ENCODE measurements at regions not wholly inside any gene's neighbourhood (a gene's known extent, or its start where the extent isn't known, plus 50 kb on each side); places are given as distances from the start of the nearest gene placed in this dataset.
"Not testable (repeated sequence)": the region's sequence is repeated elsewhere in the genome, so short reads cannot be mapped to it uniquely, and the experiment has no call there.

DNA sequence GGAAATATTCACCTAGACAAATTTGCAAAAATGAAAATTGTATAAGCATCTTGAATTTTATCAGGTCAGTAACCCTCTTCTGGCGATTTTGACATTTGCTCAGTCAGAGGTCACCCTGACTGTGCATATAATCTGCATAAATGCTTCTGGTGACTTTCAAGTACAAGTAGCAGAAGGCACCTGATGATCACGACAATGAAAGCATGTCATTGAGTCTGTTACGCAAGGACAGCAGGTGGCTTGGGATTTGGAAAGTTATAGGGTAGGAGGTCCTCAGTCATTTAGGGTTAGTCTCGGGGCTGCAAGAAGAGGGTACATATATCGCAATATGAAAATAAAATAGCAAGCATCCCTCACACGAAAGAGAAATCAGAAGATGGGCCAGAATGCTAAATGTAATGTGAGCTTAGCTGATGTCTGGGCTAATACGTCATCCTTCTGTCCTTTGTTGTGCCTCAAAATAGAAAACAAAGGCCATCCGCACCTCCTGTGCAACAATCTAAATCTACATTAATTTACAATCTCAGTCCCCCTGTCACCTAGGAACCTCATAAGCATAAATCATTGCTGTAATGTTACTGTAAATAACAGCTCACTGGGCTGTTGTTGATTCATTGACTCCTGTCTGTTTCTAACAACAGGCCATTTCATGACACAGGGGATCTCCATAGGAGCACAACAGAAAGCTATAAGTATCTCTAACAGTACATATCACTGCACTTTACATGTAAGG is 155.2 kb upstream of the RSPO3 start:
- TF ChIP-seq POLR2A (IDR thresholded peaks at IDR 0.05; ENCODE audit: low read depth, low read length) (no peak), TAF1 (IDR thresholded peaks at IDR 0.05; ENCODE audit: borderline replicate concordance, low read depth, low read length) (no peak), POLR2AphosphoS5 (IDR thresholded peaks at IDR 0.05; ENCODE audit: low read depth, low read length) (no peak)
- FAIRE-seq (no peak), DNase-seq (ENCODE audit: insufficient read length) (no peak)

DNA sequence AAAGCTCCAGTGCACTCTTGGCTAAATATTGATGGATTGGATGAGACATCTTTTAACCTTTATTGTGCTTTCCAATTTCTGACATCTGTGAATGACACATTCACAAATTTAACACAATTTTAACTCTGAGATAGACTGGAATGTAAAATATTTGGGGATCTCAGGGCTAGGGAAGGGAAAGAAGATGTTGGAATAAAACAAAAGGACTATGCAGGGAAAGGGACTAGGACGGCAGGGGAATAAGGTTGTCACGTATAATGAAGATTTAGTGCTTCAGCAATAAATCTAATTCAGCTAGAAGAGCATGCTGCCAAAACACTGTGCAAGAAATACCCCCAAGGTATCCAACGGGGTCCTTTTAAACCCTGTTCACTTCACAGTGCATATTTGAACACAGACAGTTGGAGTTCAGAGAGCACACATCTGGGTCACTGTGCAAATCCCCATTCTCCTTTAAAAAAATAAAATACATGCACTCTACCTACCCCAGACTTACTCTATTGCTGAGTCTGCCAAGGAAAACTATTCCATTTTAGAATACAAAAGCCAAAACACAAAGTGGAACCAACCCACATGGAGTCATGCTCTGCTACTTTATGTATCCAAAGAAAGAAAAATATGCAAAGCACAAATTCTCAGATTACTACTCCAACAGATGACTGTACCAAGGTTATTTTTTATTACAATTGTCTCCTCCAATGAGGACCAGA is 151.0 kb upstream of the RSPO3 start:
- DNase-seq (ENCODE audit: insufficient read length) (no peak), FAIRE-seq (no peak)
- TF ChIP-seq POLR2AphosphoS5 (IDR thresholded peaks at IDR 0.05; ENCODE audit: low read depth, low read length) (no peak), POLR2A (IDR thresholded peaks at IDR 0.05; ENCODE audit: low read depth, low read length) (no peak), TAF1 (IDR thresholded peaks at IDR 0.05; ENCODE audit: borderline replicate concordance, low read depth, low read length) (no peak)

DNA sequence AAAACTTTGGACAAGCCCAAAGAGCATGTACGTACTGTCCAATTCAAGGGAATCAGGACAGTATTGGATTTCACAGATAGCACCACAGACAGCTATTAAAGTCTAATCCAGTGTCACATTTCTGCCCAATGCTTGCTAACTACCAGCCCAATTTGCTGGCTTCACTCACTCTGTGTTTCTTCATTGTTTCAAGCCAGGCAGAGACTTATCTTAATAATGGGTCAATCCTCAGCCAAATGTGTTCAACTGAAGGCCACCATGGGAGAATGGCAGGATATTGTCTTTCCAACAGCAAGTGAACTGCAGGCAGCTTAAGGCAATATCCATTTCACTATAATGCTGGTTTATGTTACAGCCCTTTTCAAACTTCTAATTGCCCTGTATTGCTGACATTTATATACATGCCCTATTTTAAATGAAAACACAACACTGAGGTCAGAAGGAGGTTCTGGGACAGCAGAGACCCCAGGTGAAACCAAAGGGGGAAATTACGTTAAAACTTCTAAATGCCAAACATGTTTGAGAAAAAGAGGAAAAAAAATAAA is 142.1 kb upstream of the RSPO3 start:
- FAIRE-seq: no peak
- TF ChIP-seq POLR2A (IDR thresholded peaks at IDR 0.05; ENCODE audit: low read depth, low read length) (no peak), POLR2AphosphoS5 (IDR thresholded peaks at IDR 0.05; ENCODE audit: low read depth, low read length) (no peak), TAF1 (IDR thresholded peaks at IDR 0.05; ENCODE audit: borderline replicate concordance, low read depth, low read length) (no peak)
- DNase-seq (ENCODE audit: insufficient read length): no peak

DNA sequence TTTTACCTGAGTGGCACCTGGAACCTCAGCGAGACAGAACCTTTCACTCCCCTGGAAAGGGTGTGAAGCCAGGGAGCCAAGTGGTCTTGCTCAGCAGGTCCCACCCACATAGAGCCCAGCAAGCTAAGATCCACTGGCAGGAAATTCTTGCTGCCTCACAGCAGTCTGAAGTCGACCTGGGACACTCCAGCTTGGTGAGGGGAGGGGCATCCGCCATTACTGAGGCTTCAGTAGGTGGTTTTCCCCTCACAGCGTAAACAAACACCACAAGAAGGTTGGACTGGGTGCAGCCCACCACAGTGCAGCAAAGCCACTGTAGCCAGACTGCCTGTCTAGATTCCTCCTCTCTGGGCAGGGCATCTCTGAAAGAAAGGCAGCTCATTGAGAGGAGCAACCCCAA is 134.7 kb upstream of the RSPO3 start:
- no peak for DNase-seq (ENCODE audit: insufficient read length)
- TF ChIP-seq TAF1 (IDR thresholded peaks at IDR 0.05; ENCODE audit: borderline replicate concordance, low read depth, low read length): no peak
- no peak for TF ChIP-seq POLR2AphosphoS5 (IDR thresholded peaks at IDR 0.05; ENCODE audit: low read depth, low read length)
- no peak for TF ChIP-seq POLR2A (IDR thresholded peaks at IDR 0.05; ENCODE audit: low read depth, low read length)
- no peak for FAIRE-seq

DNA sequence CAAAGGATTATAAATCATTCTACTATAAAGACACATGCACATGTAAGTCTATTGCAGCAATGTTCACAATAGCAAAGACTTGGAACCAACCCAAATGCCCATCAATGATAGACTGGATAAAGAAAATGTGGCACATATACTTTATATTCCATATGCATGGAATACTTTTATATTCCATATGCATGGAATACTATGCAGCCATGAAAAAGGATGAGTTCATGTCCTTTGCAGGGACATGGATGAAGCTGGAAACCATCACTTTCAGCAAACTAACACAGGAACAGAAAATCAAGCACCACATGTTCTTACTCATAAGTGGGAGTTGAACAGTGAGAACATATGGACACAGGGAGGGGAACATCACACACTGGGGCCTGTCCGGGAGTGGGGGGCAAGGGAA is 130.3 kb upstream of the RSPO3 start:
- FAIRE-seq; DNase-seq (ENCODE audit: insufficient read length): not testable (repeated sequence)

DNA sequence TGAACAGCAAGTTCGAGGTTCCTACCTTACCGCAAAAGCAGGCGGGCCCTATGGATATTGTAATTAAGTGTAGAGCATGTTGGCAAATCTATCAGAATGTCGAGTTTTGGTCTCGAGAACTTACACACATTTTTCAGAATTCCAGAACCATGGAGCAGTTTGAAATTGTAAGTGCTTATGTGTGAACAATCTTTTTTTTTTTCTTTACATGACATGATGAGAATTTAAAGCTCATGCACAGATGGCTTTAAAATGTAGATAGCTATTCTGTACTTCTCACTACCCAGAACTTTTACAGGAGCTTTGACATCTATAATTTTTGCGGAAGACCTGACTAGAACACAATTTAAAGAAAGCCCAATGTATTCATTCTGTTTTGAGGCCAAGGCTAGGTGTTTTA is 117.8 kb upstream of the RSPO3 start:
- FAIRE-seq: no peak
- TF ChIP-seq POLR2A (IDR thresholded peaks at IDR 0.05; ENCODE audit: low read depth, low read length): no peak
- no peak for TF ChIP-seq POLR2AphosphoS5 (IDR thresholded peaks at IDR 0.05; ENCODE audit: low read depth, low read length)
- TF ChIP-seq TAF1 (IDR thresholded peaks at IDR 0.05; ENCODE audit: borderline replicate concordance, low read depth, low read length): no peak
- DNase-seq (ENCODE audit: insufficient read length): no peak

DNA sequence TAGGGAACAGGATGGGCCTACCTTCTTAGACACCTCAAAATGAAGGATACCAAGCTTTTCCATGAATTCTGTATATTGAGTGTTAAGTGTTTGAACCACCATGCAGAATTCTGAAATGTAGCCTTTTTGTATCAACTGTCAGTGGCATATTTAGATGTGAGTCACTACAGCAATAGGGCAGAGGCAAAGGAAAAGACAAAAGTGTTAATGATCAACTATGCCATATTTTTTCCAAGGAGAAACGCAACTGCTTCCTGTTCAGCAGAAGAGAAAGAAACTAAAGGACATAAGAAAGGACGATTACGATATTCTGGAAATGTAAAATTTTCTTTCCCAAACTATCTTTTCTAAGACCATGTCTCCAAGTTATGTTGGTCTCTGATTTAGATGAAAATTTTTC is 104.6 kb upstream of the RSPO3 start:
- FAIRE-seq: no peak
- DNase-seq (ENCODE audit: insufficient read length): no peak
- no peak for TF ChIP-seq POLR2A (IDR thresholded peaks at IDR 0.05; ENCODE audit: low read depth, low read length)

DNA sequence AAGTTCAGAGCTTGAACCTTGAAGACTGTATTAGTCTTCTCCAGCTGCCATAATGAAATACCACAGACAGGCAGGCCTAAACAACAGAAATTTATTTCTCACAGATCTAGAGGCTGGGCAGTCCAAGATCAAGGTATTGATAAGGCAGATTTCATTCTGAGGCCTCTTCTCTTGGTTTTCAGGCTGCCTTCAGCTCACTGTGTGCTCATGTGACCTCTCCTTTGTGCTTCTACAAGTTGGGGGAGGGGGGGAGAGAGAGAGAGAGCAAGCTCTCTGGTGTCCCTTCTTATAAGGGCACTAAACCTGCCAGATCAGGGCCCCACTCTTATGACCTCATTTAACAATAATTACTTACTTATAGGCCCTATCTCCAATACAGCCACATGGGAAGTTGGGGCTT is 102.6 kb upstream of the RSPO3 start:
- FAIRE-seq: no peak
- TF ChIP-seq POLR2A (IDR thresholded peaks at IDR 0.05; ENCODE audit: low read depth, low read length) (no peak), POLR2AphosphoS5 (IDR thresholded peaks at IDR 0.05; ENCODE audit: low read depth, low read length) (no peak), TAF1 (IDR thresholded peaks at IDR 0.05; ENCODE audit: borderline replicate concordance, low read depth, low read length) (no peak)
- DNase-seq (ENCODE audit: insufficient read length): no peak

DNA sequence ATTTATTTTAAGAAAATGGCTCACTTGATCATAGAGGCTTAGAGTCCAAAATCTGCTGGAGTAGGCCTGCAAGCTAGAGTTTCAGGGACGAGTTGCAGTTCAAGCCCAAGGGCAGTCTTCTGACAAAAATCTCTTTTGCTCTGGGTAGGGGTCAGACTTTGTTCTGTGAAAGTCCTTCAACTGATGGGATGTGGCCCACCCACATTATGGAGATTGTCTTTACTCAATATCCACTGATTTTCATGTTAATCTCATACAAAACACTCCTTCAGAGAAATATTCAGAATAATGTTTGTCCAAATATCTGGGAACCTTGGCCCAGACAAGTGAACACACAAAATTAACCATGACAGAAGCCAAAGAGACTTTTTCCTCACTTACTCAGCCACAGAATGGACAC is 98.6 kb upstream of the RSPO3 start:
- no peak for FAIRE-seq
- TF ChIP-seq POLR2A (IDR thresholded peaks at IDR 0.05; ENCODE audit: low read depth, low read length): no peak
- no peak for TF ChIP-seq POLR2AphosphoS5 (IDR thresholded peaks at IDR 0.05; ENCODE audit: low read depth, low read length)
- TF ChIP-seq TAF1 (IDR thresholded peaks at IDR 0.05; ENCODE audit: borderline replicate concordance, low read depth, low read length): no peak
- no peak for DNase-seq (ENCODE audit: insufficient read length)

DNA sequence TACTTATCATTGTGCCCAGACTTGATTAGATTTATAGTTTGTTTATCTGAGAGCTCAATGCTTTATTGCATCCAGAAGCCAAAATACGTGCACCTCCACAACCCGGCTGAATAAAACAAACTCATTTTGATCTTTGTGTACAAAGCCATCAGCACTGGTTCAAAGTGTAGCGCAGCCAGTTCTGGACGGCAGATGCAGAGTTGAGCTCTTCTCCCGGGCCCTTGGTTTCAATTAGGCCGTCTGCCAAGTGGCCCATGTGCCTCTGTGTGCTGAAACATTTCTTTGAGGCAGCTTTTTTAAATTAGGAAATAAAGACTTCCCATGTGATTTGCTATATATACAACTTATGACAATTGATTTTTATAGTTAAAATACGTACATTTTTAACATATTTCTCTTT is 96.2 kb upstream of the RSPO3 start:
- no peak for TF ChIP-seq TAF1 (IDR thresholded peaks at IDR 0.05; ENCODE audit: borderline replicate concordance, low read depth, low read length)
- no peak for TF ChIP-seq POLR2A (IDR thresholded peaks at IDR 0.05; ENCODE audit: low read depth, low read length)
- TF ChIP-seq POLR2AphosphoS5 (IDR thresholded peaks at IDR 0.05; ENCODE audit: low read depth, low read length): no peak
- no peak for DNase-seq (ENCODE audit: insufficient read length)
- no peak for FAIRE-seq

DNA sequence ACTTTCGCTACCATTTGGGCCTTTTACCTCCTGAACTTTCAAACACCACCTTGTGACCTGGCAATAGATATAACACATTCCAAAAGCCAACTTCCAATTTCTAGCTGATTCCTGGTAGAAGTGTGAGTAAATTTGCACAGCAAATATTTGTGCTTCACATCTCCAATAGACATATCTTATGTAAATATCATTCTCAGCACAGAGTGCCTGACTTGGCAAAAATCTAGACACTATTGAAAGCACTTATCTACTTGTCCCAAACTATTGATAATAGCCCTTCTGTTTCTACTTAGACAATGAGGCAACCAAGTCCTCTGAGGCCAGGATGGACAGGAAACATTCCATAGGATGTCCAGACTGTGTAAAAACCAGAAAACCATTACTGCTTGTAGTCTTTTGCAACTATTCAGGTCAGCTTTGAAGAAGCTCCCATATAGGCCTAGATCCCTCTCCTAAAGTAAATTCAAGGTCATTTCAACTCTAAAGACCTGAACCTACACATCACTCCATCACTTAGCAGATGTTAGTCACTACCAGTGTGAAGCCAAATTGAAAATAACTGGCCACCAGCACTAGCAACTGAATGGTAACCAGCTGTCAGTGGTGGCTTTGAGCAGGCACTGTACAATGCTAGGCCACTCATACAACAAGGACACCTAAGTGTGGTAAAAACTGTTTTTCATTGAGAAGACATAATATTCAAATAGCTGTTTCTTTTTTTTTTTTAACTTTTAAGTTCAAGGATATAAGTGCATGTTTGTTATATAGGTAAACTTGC is 95.3 kb upstream of the RSPO3 start:
- FAIRE-seq: no peak
- TF ChIP-seq TAF1 (IDR thresholded peaks at IDR 0.05; ENCODE audit: borderline replicate concordance, low read depth, low read length) (no peak), POLR2AphosphoS5 (IDR thresholded peaks at IDR 0.05; ENCODE audit: low read depth, low read length) (no peak), POLR2A (IDR thresholded peaks at IDR 0.05; ENCODE audit: low read depth, low read length) (no peak)
- no peak for DNase-seq (ENCODE audit: insufficient read length)

DNA sequence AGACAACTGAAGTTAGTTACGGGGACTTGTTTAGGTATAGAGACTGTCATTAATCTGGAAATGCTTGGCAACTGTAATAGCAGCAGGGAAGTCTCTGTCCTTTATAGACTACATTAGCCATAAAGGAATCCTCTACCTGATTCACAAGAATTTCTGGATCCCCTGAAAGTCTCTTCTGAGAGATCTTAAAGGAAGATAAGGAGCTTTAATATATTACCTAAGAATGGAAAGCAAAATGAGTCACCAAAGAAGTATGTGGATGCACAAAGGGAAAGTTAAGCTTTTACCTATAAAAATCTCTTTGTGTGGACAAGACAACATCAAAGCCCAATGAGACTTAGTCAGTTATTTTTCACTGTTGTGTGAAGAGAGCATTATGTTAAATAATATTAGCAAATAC is 92.2 kb upstream of the RSPO3 start:
- TF ChIP-seq TAF1 (IDR thresholded peaks at IDR 0.05; ENCODE audit: borderline replicate concordance, low read depth, low read length) (no peak), POLR2A (IDR thresholded peaks at IDR 0.05; ENCODE audit: low read depth, low read length) (no peak)
- no peak for FAIRE-seq
- no peak for DNase-seq (ENCODE audit: insufficient read length)
